ENCODE measurements at regions not wholly inside any gene's neighbourhood (a gene's known extent, or its start where the extent isn't known, plus 50 kb on each side); places are given as distances from the start of the nearest gene placed in this dataset.

DNA sequence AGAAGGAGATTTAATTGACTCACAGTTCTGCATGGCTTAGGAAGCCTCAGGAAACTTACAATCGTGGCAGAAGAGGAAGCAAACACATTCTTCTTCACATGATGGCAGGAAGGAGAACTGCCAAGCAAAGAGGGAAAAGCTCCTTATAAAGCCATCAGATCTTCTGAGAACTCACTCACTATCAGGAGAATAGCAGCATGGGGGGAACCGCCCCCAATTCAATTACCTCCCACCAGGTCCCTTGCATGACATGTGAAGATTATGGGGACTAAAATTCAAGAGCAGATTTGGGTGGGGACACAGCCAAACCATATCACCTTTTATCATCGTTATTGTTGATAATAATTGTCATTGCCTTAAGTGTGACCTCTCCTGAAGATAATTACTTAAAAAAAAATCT is 197.9 kb upstream of the SLC14A2 start:
- Histone ChIP-seq H3K36me3 (no peaks in the 10 kb centered on the region), H3K27ac (no peak overlapping the region), H3K9me3 (no peaks in the 10 kb centered on the region), H3K27me3 (replicated peaks in 1 of 7) (no peaks in the 10 kb centered on the region), H3K4me1 (no peaks in the 10 kb centered on the region), H3K4me3 (no peak overlapping the region)
- no peak for DNase-seq
- no peak for TF ChIP-seq POLR2A (IDR thresholded peaks at IDR 0.05)
- TF ChIP-seq, protein P1, sequence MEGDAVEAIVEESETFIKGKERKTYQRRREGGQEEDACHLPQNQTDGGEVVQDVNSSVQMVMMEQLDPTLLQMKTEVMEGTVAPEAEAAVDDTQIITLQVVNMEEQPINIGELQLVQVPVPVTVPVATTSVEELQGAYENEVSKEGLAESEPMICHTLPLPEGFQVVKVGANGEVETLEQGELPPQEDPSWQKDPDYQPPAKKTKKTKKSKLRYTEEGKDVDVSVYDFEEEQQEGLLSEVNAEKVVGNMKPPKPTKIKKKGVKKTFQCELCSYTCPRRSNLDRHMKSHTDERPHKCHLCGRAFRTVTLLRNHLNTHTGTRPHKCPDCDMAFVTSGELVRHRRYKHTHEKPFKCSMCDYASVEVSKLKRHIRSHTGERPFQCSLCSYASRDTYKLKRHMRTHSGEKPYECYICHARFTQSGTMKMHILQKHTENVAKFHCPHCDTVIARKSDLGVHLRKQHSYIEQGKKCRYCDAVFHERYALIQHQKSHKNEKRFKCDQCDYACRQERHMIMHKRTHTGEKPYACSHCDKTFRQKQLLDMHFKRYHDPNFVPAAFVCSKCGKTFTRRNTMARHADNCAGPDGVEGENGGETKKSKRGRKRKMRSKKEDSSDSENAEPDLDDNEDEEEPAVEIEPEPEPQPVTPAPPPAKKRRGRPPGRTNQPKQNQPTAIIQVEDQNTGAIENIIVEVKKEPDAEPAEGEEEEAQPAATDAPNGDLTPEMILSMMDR (IDR thresholded peaks at IDR 0.05 in 8 of 11, conservative IDR thresholded peaks at IDR 0.05 in 3 of 11) = no peak
- no peak for TF ChIP-seq POLR2AphosphoS5 (IDR thresholded peaks at IDR 0.05)
- intact Hi-C loops (cut with DNase I; ENCODE audit: low total_unique reads) = no loop called here
- 50 to 59% (median 58%) methylated on average over 3 of the region's 3 CpGs for WGBS, 5 donors

DNA sequence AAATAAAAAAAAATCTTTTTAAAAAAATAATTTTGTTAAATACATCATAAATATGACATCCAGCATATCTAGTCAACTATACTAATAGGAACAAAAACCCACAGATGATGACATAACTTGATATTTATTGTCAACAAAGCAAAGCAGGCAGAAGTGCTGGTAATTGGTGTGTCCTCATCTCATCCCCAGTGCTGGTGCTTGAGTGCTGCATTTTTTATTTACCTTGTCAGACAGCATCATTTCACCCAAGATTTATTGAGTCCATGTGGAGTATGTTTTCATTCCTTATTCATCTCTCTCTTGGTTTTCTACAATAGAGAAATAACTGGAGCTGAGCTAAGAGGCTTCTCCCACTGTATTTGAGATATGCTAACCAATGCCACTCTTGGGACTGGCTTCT is 191.6 kb upstream of the SLC14A2 start:
- intact Hi-C loops (cut with DNase I; ENCODE audit: low total_unique reads) = no loop called here
- TF ChIP-seq POLR2AphosphoS5 (IDR thresholded peaks at IDR 0.05) = no peak
- TF ChIP-seq, protein P1 (IDR thresholded peaks at IDR 0.05 in 8 of 11, conservative IDR thresholded peaks at IDR 0.05 in 3 of 11) = no peak
- TF ChIP-seq POLR2A (IDR thresholded peaks at IDR 0.05) = no peak
- H3K4me1 ChIP-seq = no peaks in the 10 kb centered on the region
- H3K27me3 ChIP-seq (replicated peaks in 1 of 7) = peaks cover 0 to 6% (median 0%) of the 10 kb centered on the region in 7 donors
- no peaks in the 10 kb centered on the region for H3K36me3 ChIP-seq
- no peaks in the 10 kb centered on the region for H3K9me3 ChIP-seq
- no peak overlapping the region for H3K4me3 ChIP-seq
- no peak for DNase-seq
- no peak overlapping the region for H3K27ac ChIP-seq

DNA sequence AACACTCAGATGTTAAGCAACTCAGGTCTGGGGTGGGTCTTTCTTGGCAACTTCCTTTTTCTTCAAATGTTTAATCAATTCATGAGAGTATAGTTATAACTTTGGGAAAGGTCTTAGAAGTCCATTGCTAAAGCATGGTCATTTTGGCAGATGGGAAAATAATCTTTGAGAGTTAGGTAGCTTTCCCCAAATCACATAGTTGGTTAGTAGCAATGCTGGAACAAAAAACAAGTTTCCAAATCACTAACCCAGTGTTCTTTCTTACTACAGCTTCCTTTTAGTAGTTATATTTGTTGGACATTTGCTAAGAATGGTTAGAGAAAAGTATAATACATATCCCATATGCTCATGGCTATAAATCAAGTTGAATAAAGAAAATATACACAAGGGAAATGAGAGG is 185.2 kb upstream of the SLC14A2 start:
- intact Hi-C loops (cut with DNase I; ENCODE audit: low total_unique reads) = no loop called here
- no peaks in the 10 kb centered on the region for H3K9me3 ChIP-seq
- no peak for DNase-seq
- no peaks in the 10 kb centered on the region for H3K4me1 ChIP-seq
- H3K4me3 ChIP-seq = no peak overlapping the region
- peaks cover 0 to 3% (median 0%) of the 10 kb centered on the region in 7 donors for H3K27me3 ChIP-seq (replicated peaks in 1 of 7)
- TF ChIP-seq POLR2AphosphoS5 (IDR thresholded peaks at IDR 0.05) = no peak
- no peak for TF ChIP-seq POLR2A (IDR thresholded peaks at IDR 0.05)
- TF ChIP-seq, protein P1 (IDR thresholded peaks at IDR 0.05 in 8 of 11, conservative IDR thresholded peaks at IDR 0.05 in 3 of 11) = no peak
- no peaks in the 10 kb centered on the region for H3K36me3 ChIP-seq
- H3K27ac ChIP-seq = no peak overlapping the region

DNA sequence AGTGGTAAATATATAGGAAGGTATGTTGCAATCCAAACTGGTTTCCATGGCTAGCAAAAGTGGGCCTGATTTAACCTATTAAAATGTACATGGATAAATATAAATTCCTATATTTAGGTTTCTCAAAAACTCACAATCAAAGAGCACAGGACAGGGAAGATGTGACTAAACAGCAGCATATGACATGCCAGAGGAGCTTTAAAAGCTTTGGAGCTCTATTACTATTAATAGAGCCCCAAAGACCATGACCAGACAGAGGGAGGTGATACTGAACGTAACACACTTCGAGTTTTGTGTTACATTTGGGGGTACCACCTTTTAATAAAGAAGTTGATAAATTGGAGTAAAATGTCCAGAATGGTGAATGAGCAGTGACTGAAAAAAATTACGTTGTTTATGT is 179.5 kb upstream of the SLC14A2 start:
- WGBS, 5 donors = 69 to 84% (median 77%) methylated on average over 3 of the region's 3 CpGs
- intact Hi-C loops (cut with DNase I; ENCODE audit: low total_unique reads) = no loop called here
- Histone ChIP-seq H3K4me1 (no peaks in the 10 kb centered on the region), H3K27me3 (replicated peaks in 1 of 7) (no peaks in the 10 kb centered on the region), H3K9me3 (no peaks in the 10 kb centered on the region), H3K27ac (no peak overlapping the region), H3K36me3 (no peaks in the 10 kb centered on the region), H3K4me3 (no peak overlapping the region)
- no peak for DNase-seq
- TF ChIP-seq POLR2A (IDR thresholded peaks at IDR 0.05) (no peak), POLR2AphosphoS5 (IDR thresholded peaks at IDR 0.05) (no peak)
- TF ChIP-seq, protein P1 (IDR thresholded peaks at IDR 0.05 in 8 of 11, conservative IDR thresholded peaks at IDR 0.05 in 3 of 11) = no peak
